ENCODE measurements at regions not wholly inside any gene's neighbourhood (a gene's known extent, or its start where the extent isn't known, plus 50 kb on each side); places are given as distances from the start of the nearest gene placed in this dataset.
"Not testable (repeated sequence)": the region's sequence is repeated elsewhere in the genome, so short reads cannot be mapped to it uniquely, and the experiment has no call there.

- Histone ChIP-seq H3K36me3 (ENCODE audit: control insufficient read depth in 1 of 2, insufficient read depth in 2 of 2, low read length in 1 of 2) (no peaks in the 10 kb centered on the region), H3K4me1 (ENCODE audit: control insufficient read depth in 1 of 2, insufficient read depth in 2 of 2, low read length in 2 of 2) (no peaks in the 10 kb centered on the region), H3K27ac (ENCODE audit: low read depth in 1 of 2, low read length in 2 of 2) (no peak overlapping the region), H3K27me3 (ENCODE audit: control insufficient read depth in 1 of 2, insufficient read depth in 2 of 2, low read length in 1 of 2) (no peaks in the 10 kb centered on the region), H3K9me3 (ENCODE audit: control insufficient read depth, low read length) (no peaks in the 10 kb centered on the region), H3K4me3 (ENCODE audit: low read length in 2 of 2) (no peak overlapping the region)
- DNase-seq = no peak
- intact Hi-C loops (cut with DNase I) = no loop called here
- ATAC-seq (ENCODE audit: low FRiP score) = no peak
- WGBS, 2 donors = 95 to 98% methylated on average over 4 of the region's 4 CpGs
These were observed 118.3 kb upstream of the MTHFD1L start for GRCh38 chr6:150747155-150747554.

- Histone ChIP-seq H3K4me1 (ENCODE audit: control insufficient read depth in 1 of 2, insufficient read depth in 2 of 2, low read length in 2 of 2) (no peaks in the 10 kb centered on the region), H3K4me3 (ENCODE audit: low read length in 2 of 2) (no peak overlapping the region), H3K27me3 (ENCODE audit: control insufficient read depth in 1 of 2, insufficient read depth in 2 of 2, low read length in 1 of 2) (no peaks in the 10 kb centered on the region), H3K27ac (ENCODE audit: low read depth in 1 of 2, low read length in 2 of 2) (no peak overlapping the region), H3K9me3 (ENCODE audit: control insufficient read depth, low read length) (no peaks in the 10 kb centered on the region), H3K36me3 (ENCODE audit: control insufficient read depth in 1 of 2, insufficient read depth in 2 of 2, low read length in 1 of 2) (no peaks in the 10 kb centered on the region)
- ATAC-seq (ENCODE audit: low FRiP score) (no peak), DNase-seq (no peak)
- 93 to 94% methylated on average over 8 of the region's 8 CpGs for whole genome bisulfite sequencing, 2 donors
- intact Hi-C loops (cut with DNase I) = no loop called here
These were observed 116.3 kb upstream of the MTHFD1L start for GRCh38 chr6:150749091-150749670.

GRCh38 chr6:150751296-150751695 lies 114.2 kb upstream of the MTHFD1L start:
- no peaks in the 10 kb centered on the region for H3K9me3 ChIP-seq (ENCODE audit: control insufficient read depth, low read length)
- no peak overlapping the region for H3K27ac ChIP-seq (ENCODE audit: low read depth in 1 of 2, low read length in 2 of 2)
- H3K27me3 ChIP-seq (ENCODE audit: control insufficient read depth in 1 of 2, insufficient read depth in 2 of 2, low read length in 1 of 2) = no peaks in the 10 kb centered on the region
- H3K4me3 ChIP-seq (ENCODE audit: low read length in 2 of 2) = no peak overlapping the region
- intact Hi-C loops (cut with DNase I) = no loop called here
- H3K4me1 ChIP-seq (ENCODE audit: control insufficient read depth in 1 of 2, insufficient read depth in 2 of 2, low read length in 2 of 2) = no peaks in the 10 kb centered on the region
- no peaks in the 10 kb centered on the region for H3K36me3 ChIP-seq (ENCODE audit: control insufficient read depth in 1 of 2, insufficient read depth in 2 of 2, low read length in 1 of 2)
- 61 to 66% methylated on average over 3 of the region's 3 CpGs for WGBS, 2 donors
- ATAC-seq (ENCODE audit: low FRiP score) (no peak), DNase-seq (no peak)

- WGBS, 2 donors = 74 to 81% methylated on average over 2 of the region's 2 CpGs
- Histone ChIP-seq H3K27ac (ENCODE audit: low read depth in 1 of 2, low read length in 2 of 2) (no peak overlapping the region), H3K4me3 (ENCODE audit: low read length in 2 of 2) (no peak overlapping the region), H3K4me1 (ENCODE audit: control insufficient read depth in 1 of 2, insufficient read depth in 2 of 2, low read length in 2 of 2) (no peaks in the 10 kb centered on the region), H3K9me3 (ENCODE audit: control insufficient read depth, low read length) (no peaks in the 10 kb centered on the region), H3K27me3 (ENCODE audit: control insufficient read depth in 1 of 2, insufficient read depth in 2 of 2, low read length in 1 of 2) (no peaks in the 10 kb centered on the region), H3K36me3 (ENCODE audit: control insufficient read depth in 1 of 2, insufficient read depth in 2 of 2, low read length in 1 of 2) (no peaks in the 10 kb centered on the region)
- ATAC-seq (ENCODE audit: low FRiP score) = no peak
- DNase-seq = no peak
- intact Hi-C loops (cut with DNase I) = no loop called here
These were observed 113.1 kb upstream of the MTHFD1L start for GRCh38 chr6:150752409-150752808.

- DNase-seq = no peak
- Histone ChIP-seq H3K9me3 (ENCODE audit: control insufficient read depth, low read length) (no peaks in the 10 kb centered on the region), H3K36me3 (ENCODE audit: control insufficient read depth in 1 of 2, insufficient read depth in 2 of 2, low read length in 1 of 2) (no peaks in the 10 kb centered on the region), H3K27me3 (ENCODE audit: control insufficient read depth in 1 of 2, insufficient read depth in 2 of 2, low read length in 1 of 2) (no peaks in the 10 kb centered on the region), H3K27ac (ENCODE audit: low read depth in 1 of 2, low read length in 2 of 2) (no peak overlapping the region), H3K4me1 (ENCODE audit: control insufficient read depth in 1 of 2, insufficient read depth in 2 of 2, low read length in 2 of 2) (no peaks in the 10 kb centered on the region), H3K4me3 (ENCODE audit: low read length in 2 of 2) (no peak overlapping the region)
- ATAC-seq (ENCODE audit: low FRiP score) = no peak
- intact Hi-C loops (cut with DNase I) = no loop called here
- WGBS, 2 donors = 33 to 34% methylated on average over 14 of the region's 14 CpGs
These were observed 112.0 kb upstream of the MTHFD1L start for GRCh38 chr6:150753371-150754064.

GRCh38 chr6:150755042-150755441 lies 110.5 kb upstream of the MTHFD1L start:
- Histone ChIP-seq H3K36me3 (ENCODE audit: control insufficient read depth in 1 of 2, insufficient read depth in 2 of 2, low read length in 1 of 2) (no peaks in the 10 kb centered on the region), H3K27ac (ENCODE audit: low read depth in 1 of 2, low read length in 2 of 2) (no peak overlapping the region), H3K9me3 (ENCODE audit: control insufficient read depth, low read length) (no peaks in the 10 kb centered on the region), H3K4me1 (ENCODE audit: control insufficient read depth in 1 of 2, insufficient read depth in 2 of 2, low read length in 2 of 2) (no peaks in the 10 kb centered on the region), H3K27me3 (ENCODE audit: control insufficient read depth in 1 of 2, insufficient read depth in 2 of 2, low read length in 1 of 2) (no peaks in the 10 kb centered on the region), H3K4me3 (ENCODE audit: low read length in 2 of 2) (no peak overlapping the region)
- 82 to 87% methylated on average over 9 of the region's 9 CpGs for WGBS, 2 donors
- intact Hi-C loops (cut with DNase I) = no loop called here
- no peak for ATAC-seq (ENCODE audit: low FRiP score)
- DNase-seq = no peak

GRCh38 chr6:150755524-150755923 lies 110.0 kb upstream of the MTHFD1L start:
- Histone ChIP-seq H3K4me3 (ENCODE audit: low read length in 2 of 2) (no peak overlapping the region), H3K36me3 (ENCODE audit: control insufficient read depth in 1 of 2, insufficient read depth in 2 of 2, low read length in 1 of 2) (no peaks in the 10 kb centered on the region), H3K27me3 (ENCODE audit: control insufficient read depth in 1 of 2, insufficient read depth in 2 of 2, low read length in 1 of 2) (no peaks in the 10 kb centered on the region), H3K4me1 (ENCODE audit: control insufficient read depth in 1 of 2, insufficient read depth in 2 of 2, low read length in 2 of 2) (no peaks in the 10 kb centered on the region), H3K9me3 (ENCODE audit: control insufficient read depth, low read length) (no peaks in the 10 kb centered on the region), H3K27ac (ENCODE audit: low read depth in 1 of 2, low read length in 2 of 2) (no peak overlapping the region)
- intact Hi-C loops (cut with DNase I) = no loop called here
- no peak for ATAC-seq (ENCODE audit: low FRiP score)
- no peak for DNase-seq
- 96% methylated on average over 10 of the region's 10 CpGs for WGBS, 2 donors

GRCh38 chr6:150756173-150756572 lies 109.3 kb upstream of the MTHFD1L start:
- intact Hi-C loops (cut with DNase I) = no loop called here
- Histone ChIP-seq H3K4me1 (ENCODE audit: control insufficient read depth in 1 of 2, insufficient read depth in 2 of 2, low read length in 2 of 2) (no peaks in the 10 kb centered on the region), H3K4me3 (ENCODE audit: low read length in 2 of 2) (no peak overlapping the region), H3K27ac (ENCODE audit: low read depth in 1 of 2, low read length in 2 of 2) (no peak overlapping the region), H3K9me3 (ENCODE audit: control insufficient read depth, low read length) (no peaks in the 10 kb centered on the region), H3K27me3 (ENCODE audit: control insufficient read depth in 1 of 2, insufficient read depth in 2 of 2, low read length in 1 of 2) (no peaks in the 10 kb centered on the region), H3K36me3 (ENCODE audit: control insufficient read depth in 1 of 2, insufficient read depth in 2 of 2, low read length in 1 of 2) (no peaks in the 10 kb centered on the region)
- no peak for DNase-seq
- whole genome bisulfite sequencing, 2 donors = 81 to 83% methylated on average over 7 of the region's 7 CpGs
- ATAC-seq (ENCODE audit: low FRiP score) = no peak

- DNase-seq; H3K4me3 ChIP-seq (ENCODE audit: low read length in 2 of 2); H3K9me3 ChIP-seq (ENCODE audit: control insufficient read depth, low read length); H3K4me1 ChIP-seq (ENCODE audit: control insufficient read depth in 1 of 2, insufficient read depth in 2 of 2, low read length in 2 of 2); intact Hi-C loops (cut with DNase I); ATAC-seq (ENCODE audit: low FRiP score); H3K27me3 ChIP-seq (ENCODE audit: control insufficient read depth in 1 of 2, insufficient read depth in 2 of 2, low read length in 1 of 2); H3K36me3 ChIP-seq (ENCODE audit: control insufficient read depth in 1 of 2, insufficient read depth in 2 of 2, low read length in 1 of 2); H3K27ac ChIP-seq (ENCODE audit: low read depth in 1 of 2, low read length in 2 of 2): not testable (repeated sequence)
- WGBS, 2 donors = 91 to 97% methylated on average over 4 of the region's 4 CpGs
These were observed 107.7 kb upstream of the MTHFD1L start for GRCh38 chr6:150757807-150758206.

Data from aorta (tissue), 5 donors.